NCI-H345 treated with DMSO at 0.1 percent for 48 hours (cell line): ENCODE measurements at regions not wholly inside any gene's neighbourhood (a gene's known extent, or its start where the extent isn't known, plus 50 kb on each side); places are given as distances from the start of the nearest gene placed in this dataset.

ENCODE experiments used
- DNase-seq: peaks from one replicate; lab custom pipeline; 2025; ENCODE audit not compliant: unreplicated experiment; lab: John Stamatoyannopoulos, UW

GRCh38 chr5:4954048-4954447 is 186.1 kb upstream of the ADAMTS16 start:
- no peak for DNase-seq

- DNase-seq: no peak
Measured at GRCh38 chr5:4963265-4963664, 176.9 kb upstream of the ADAMTS16 start.

- no peak for DNase-seq
Measured at GRCh38 chr5:4969351-4969750, 170.8 kb upstream of the ADAMTS16 start.

- DNase-seq: no peak
Measured at GRCh38 chr5:4970171-4970570, 170.0 kb upstream of the ADAMTS16 start.

GRCh38 chr5:4976902-4977301 is 163.2 kb upstream of the ADAMTS16 start:
- no peak for DNase-seq

- DNase-seq: no peak
Measured at GRCh38 chr5:4977416-4978110, 162.6 kb upstream of the ADAMTS16 start.

GRCh38 chr5:4980201-4980600 is 159.9 kb upstream of the ADAMTS16 start:
- DNase-seq: no peak

- DNase-seq: no peak
Measured at GRCh38 chr5:4981608-4982007, 158.5 kb upstream of the ADAMTS16 start.

GRCh38 chr5:4983701-4984100 is 156.4 kb upstream of the ADAMTS16 start:
- DNase-seq: no peak

GRCh38 chr5:4984461-4984860 is 155.7 kb upstream of the ADAMTS16 start:
- DNase-seq: no peak

GRCh38 chr5:4987431-4987830 is 152.7 kb upstream of the ADAMTS16 start:
- no peak for DNase-seq

GRCh38 chr5:4989118-4989517 is 151.0 kb upstream of the ADAMTS16 start:
- DNase-seq: no peak

GRCh38 chr5:4990017-4990416 is 150.1 kb upstream of the ADAMTS16 start:
- no peak for DNase-seq

GRCh38 chr5:4990462-4990861 is 149.7 kb upstream of the ADAMTS16 start:
- no peak for DNase-seq

- DNase-seq: no peak
Measured at GRCh38 chr5:4991925-4992324, 148.2 kb upstream of the ADAMTS16 start.

GRCh38 chr5:4995014-4995413 is 145.1 kb upstream of the ADAMTS16 start:
- DNase-seq: no peak

- no peak for DNase-seq
Measured at GRCh38 chr5:5005353-5005752, 134.8 kb upstream of the ADAMTS16 start.

- DNase-seq: no peak
Measured at GRCh38 chr5:5006548-5006947, 133.6 kb upstream of the ADAMTS16 start.

- no peak for DNase-seq
Measured at GRCh38 chr5:5009240-5009639, 130.9 kb upstream of the ADAMTS16 start.

- DNase-seq: no peak
Measured at GRCh38 chr5:5011151-5011550, 129.0 kb upstream of the ADAMTS16 start.

GRCh38 chr5:5014586-5015235 is 125.4 kb upstream of the ADAMTS16 start:
- no peak for DNase-seq

GRCh38 chr5:5017827-5018577 is 122.1 kb upstream of the ADAMTS16 start:
- DNase-seq: no peak
